ENCODE measurements at regions not wholly inside any gene's neighbourhood (a gene's known extent, or its start where the extent isn't known, plus 50 kb on each side); places are given as distances from the start of the nearest gene placed in this dataset.

GRCh38 chr2:201975434-201975833 is 58.2 kb upstream of the FZD7 start:
- Histone ChIP-seq H2AFZ (ENCODE audit: low read depth, low read length) (no peak overlapping the region), H3K27ac (ENCODE audit: extremely low read depth, low read depth, low read length) (no peak overlapping the region), H3K27me3 (ENCODE audit: control insufficient read depth in 2 of 2, insufficient read depth in 2 of 2, low read length in 2 of 2) (peaks cover 13 to 30% of the 10 kb centered on the region in 2 experiments), H3K9ac (ENCODE audit: insufficient read depth in 1 of 2, low read depth in 2 of 2, low read length in 2 of 2) (no peak overlapping the region), H4K20me1 (replicated peaks; ENCODE audit: control insufficient read depth, insufficient read depth, low read length) (no peaks in the 10 kb centered on the region), H3K4me3 (no peak overlapping the region), H3K79me2 (ENCODE audit: control insufficient read depth, insufficient read depth, low read length) (no peaks in the 10 kb centered on the region), H3K36me3 (ENCODE audit: control insufficient read depth, insufficient read depth, low read length) (no peaks in the 10 kb centered on the region), H3K9me1 (ENCODE audit: control insufficient read depth, insufficient read depth, low read length) (no peaks in the 10 kb centered on the region), H3K4me2 (ENCODE audit: insufficient read depth, low read length) (no peak overlapping the region), H3K9me3 (replicated peaks; ENCODE audit: control insufficient read depth, insufficient read depth, low read depth, low read length) (no peaks in the 10 kb centered on the region), H3K4me1 (replicated peaks in 1 of 2; ENCODE audit: control insufficient read depth in 2 of 2, insufficient read depth in 2 of 2, low read length in 2 of 2) (no peaks in the 10 kb centered on the region)
- TF ChIP-seq SREBF1 (IDR thresholded peaks at IDR 0.05; ENCODE audit: borderline replicate concordance, low read depth, low read length) = no peak
- no peak for TF ChIP-seq CBFB (CRISPR knock-in tag; IDR thresholded peaks at IDR 0.05)
- no peak for TF ChIP-seq ZFX (CRISPR knock-in tag; IDR thresholded peaks at IDR 0.05)
- no peak for TF ChIP-seq NEUROD1 (IDR thresholded peaks at IDR 0.05; ENCODE audit: borderline replicate concordance, low read depth, low read length, partially characterized antibody)
- TF ChIP-seq IRF1 (CRISPR knock-in tag; IDR thresholded peaks at IDR 0.05; ENCODE audit: borderline replicate concordance) = no peak
- TF ChIP-seq MAFF (IDR thresholded peaks at IDR 0.05; ENCODE audit: low read length) = no peak
- TF ChIP-seq SMARCA5 (IDR thresholded peaks at IDR 0.05) = no peak
- no peak for TF ChIP-seq NFXL1 (CRISPR knock-in tag; IDR thresholded peaks at IDR 0.05)
- no peak for TF ChIP-seq FOXM1 (IDR thresholded peaks at IDR 0.05; ENCODE audit: low read depth)
- no peak for TF ChIP-seq FOXM1 (CRISPR knock-in tag; IDR thresholded peaks at IDR 0.05; ENCODE audit: low read depth)
- FAIRE-seq (no peak), ATAC-seq (no peak), DNase-seq (ENCODE audit: extremely low read depth in 1 of 4, low spot score in 3 of 4) (no peak)
- POLR2A ChIA-PET = interaction anchor here (0.6 to 1.1 kb wide), 2 partner anchors 13 to 234 kb away, joined by 3 read pairs; no protein-coding TSS in a partner anchor
- WGBS (ENCODE audit: insufficient coverage, low coverage, missing lambda C conversion rate) = 0% methylated on average over 7 of the region's 8 CpGs
- in situ Hi-C loops (cut with MboI) (no loop called here), intact Hi-C loops (cut with micrococcal nuclease) (no loop called here)
- BruUV-seq (replicated peaks) = no TSS peak
- CTCF ChIA-PET (ENCODE audit: low intra/inter-chr PET ratio) = no interaction called here

Measured in K562 (cell line).